ENCODE measurements at regions not wholly inside any gene's neighbourhood (a gene's known extent, or its start where the extent isn't known, plus 50 kb on each side); places are given as distances from the start of the nearest gene placed in this dataset.

DNA sequence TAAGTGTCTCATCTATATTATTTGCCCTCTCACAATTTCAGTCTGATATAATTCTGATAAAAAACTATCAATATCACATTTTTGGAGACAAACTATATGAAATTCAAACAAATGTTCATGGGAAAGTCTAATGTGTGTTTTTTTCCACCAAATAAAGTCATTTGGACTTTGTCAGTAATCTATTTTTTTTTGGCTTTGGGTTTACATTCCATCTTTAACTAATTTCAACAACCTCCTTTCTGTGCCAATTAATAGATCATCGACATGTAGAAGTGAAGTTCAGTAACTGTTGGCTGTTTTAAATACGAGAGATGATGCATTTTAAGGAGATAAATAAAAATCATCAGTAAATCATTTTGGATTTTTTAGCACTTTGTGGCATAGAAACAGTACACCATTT lies 1623.0 kb upstream of the ACVR2A start:
- DNase-seq (ENCODE audit: low read depth in 2 of 3, low spot score in 1 of 3) = no peak

DNA sequence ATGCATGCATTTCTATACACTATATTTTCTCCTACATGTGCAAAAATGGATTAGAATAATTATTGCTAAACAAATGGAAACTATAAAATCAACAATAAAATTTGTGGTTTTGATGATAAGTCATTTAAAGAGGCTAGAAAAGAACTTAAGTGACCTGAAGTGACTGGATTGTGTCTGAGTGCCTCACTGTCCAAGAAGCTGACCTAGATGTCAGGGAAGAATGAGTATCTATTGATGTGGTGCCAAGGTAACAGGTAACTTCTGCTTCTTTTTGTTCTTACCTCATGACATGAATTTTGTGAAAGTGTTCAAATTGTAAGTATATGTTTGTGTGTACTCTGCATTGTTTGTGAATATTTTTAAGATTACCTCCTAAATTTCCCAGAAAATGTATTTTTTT lies 1623.9 kb upstream of the ACVR2A start:
- DNase-seq (ENCODE audit: low read depth in 2 of 3, low spot score in 1 of 3) = no peak

GRCh38 chr2:146214394-146214929 lies 1630.4 kb upstream of the ACVR2A start:
- DNase-seq (ENCODE audit: low read depth in 2 of 3, low spot score in 1 of 3) = no peak

DNA sequence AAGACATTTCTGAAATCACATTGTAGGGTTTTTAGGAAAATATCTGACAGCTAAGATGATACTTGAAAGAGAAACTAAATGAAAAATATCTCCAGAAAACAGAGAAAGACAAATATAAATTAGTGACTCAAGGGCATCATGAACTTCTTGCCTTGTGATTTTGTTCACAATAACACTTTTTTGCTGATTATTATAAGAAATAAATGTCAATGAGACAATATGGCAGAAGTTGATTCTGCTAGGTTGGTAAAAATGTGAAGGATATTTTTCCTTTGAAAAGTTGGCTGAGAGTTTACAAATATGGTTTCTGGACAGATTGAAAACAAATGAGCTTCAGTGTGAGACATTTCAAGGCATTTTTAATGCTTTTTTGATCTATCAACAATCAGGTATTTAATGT lies 1631.2 kb upstream of the ACVR2A start:
- no peak for DNase-seq (ENCODE audit: low read depth in 2 of 3, low spot score in 1 of 3)

DNA sequence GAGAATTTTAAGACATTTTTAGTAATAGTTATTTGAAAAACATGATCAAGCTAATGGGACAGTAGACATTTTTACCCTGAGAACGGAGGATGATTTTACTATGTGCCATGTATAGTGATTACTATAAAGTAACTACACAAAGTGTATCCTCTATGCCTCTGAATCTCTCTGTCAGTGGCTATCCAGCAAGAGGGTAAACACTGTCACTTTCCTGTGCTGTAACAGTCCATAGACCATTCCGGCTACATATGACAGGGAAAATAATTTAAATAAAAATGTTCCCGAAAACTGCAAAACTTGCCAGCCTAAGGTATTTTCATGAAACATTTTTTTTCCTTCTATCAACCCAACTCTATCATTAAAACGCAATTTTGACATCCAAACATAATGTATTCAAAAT lies 1632.2 kb upstream of the ACVR2A start:
- no peak for DNase-seq (ENCODE audit: low read depth in 2 of 3, low spot score in 1 of 3)

DNA sequence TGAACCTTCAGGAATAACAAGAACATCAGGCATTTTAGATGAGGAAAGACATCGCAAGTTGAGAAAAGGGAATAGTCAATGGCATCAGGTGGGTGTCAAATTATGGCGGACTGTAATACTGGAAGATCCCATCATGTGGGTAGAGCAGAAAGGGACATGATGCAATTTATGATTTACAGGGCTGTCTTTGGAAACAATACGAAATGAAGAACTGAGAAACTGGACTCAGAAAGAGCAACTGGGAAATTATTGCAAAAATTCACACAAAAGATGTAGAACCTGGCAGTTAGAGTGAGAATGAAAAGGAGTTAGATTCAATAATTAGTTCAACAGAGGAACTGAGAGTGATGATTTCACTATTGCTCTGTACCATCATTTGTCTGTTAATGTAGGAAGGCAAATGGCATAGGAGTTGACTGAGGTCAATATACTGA lies 1635.0 kb upstream of the ACVR2A start:
- DNase-seq (ENCODE audit: low read depth in 2 of 3, low spot score in 1 of 3) = no peak

- DNase-seq (ENCODE audit: low read depth in 2 of 3, low spot score in 1 of 3) = no peak
Measured at GRCh38 chr2:146207901-146208300, 1636.9 kb upstream of the ACVR2A start.

DNA sequence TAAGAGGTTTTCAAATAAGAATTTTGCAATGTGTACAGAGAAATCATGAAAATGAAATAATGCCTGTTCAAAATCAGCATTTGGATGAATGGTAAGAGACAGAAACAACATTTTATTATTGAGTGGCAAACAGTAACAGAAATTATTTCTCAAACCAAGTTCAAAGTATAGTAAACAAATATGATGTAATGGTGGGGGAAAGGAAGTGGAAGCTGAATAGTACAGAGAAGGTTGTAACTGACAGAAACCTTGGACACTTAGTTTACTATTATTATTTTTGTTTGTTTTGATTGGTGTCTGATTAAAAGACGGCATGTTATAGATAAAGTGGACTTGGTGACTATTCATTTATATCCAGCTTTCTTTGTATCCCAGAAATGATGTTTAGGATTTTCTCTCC lies 1637.4 kb upstream of the ACVR2A start:
- DNase-seq (ENCODE audit: low read depth in 2 of 3, low spot score in 1 of 3) = no peak

- DNase-seq (ENCODE audit: low read depth in 2 of 3, low spot score in 1 of 3) = no peak
Measured at GRCh38 chr2:146203064-146203624, 1641.7 kb upstream of the ACVR2A start.

DNA sequence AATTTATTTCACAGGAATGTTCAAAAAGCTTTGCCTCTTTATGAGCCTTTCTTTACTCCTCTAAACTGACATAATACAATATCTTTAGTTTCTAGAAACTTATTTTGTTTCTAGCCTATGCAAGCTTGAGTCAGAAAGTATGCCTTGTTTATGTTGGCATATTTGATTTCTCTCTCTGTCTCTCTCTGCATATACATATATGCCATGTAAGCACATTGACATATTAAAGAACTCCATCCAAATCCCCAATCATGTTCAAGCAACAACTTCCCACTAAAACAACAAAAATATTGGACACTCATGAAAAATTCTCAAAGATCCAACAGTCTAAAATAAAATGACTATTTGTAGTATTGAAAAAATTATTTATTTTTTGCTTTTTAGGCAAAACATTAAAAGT lies 1651.2 kb upstream of the ACVR2A start:
- DNase-seq (ENCODE audit: low read depth in 2 of 3, low spot score in 1 of 3) = no peak

GRCh38 chr2:146189541-146189940 lies 1655.3 kb upstream of the ACVR2A start:
- no peak for DNase-seq (ENCODE audit: low read depth in 2 of 3, low spot score in 1 of 3)

GRCh38 chr2:146173934-146174333 lies 1654.0 kb upstream of the ZEB2 start:
- no peak for DNase-seq (ENCODE audit: low read depth in 2 of 3, low spot score in 1 of 3)

GRCh38 chr2:146161256-146161882 lies 1641.5 kb upstream of the ZEB2 start:
- DNase-seq (ENCODE audit: low read depth in 2 of 3, low spot score in 1 of 3) = no peak

DNA sequence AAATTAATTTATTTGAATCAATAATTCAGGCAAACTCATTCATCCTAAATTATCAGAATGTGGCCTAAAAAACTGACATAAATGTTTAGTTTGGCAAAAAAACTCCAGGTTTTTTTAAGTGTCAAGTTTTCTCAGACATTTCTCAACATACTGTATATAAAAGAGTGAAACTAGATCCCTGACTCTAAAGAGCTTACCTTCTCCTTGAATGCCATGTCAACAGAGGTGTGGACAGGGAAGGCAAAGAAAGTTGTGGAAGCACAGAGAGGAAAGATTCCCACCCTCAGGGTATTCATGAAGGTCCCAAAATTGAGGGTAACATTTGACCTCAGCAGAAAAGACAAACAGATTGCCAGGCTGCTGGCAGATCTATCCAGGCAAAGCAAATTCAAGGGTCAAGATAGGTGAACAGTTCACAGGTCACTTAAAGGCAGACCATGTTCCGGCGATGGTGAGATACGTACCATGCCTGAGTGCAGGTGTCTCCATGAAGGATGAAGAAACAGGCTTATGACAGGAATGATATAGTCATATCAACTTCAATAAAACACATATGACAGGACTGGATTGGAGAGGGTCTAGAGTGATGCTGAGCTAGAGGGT lies 1638.3 kb upstream of the ZEB2 start:
- DNase-seq (ENCODE audit: low read depth in 2 of 3, low spot score in 1 of 3) = no peak

DNA sequence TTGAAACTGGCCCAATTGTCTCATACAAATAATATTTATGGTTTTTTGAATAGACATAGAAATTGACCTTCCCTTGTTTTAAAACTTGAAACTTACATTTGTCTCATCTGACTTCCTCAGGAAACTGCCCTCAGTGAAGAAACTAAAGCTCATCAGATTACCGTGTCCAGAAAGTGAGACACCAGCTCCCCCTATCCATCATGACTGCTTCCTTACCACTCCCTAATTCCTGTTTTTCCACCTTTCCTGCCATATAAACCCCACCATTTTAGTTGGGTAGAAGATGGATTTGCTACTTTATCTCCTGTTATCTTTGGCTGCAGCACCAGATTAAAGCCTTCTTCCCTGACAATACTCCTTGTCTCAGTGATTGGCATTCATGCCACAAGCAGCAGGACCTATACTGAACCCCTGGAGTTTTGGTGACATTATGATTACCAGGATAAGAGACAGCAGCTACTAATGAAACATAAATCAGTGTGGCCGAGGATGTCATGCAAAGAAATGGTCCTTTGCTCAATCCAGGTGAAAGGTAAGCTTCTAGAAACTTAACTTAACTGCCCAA lies 1627.6 kb upstream of the ZEB2 start:
- no peak for DNase-seq (ENCODE audit: low read depth in 2 of 3, low spot score in 1 of 3)

- DNase-seq (ENCODE audit: low read depth in 2 of 3, low spot score in 1 of 3) = no peak
Measured at GRCh38 chr2:146143971-146144370, 1624.1 kb upstream of the ZEB2 start.

DNA sequence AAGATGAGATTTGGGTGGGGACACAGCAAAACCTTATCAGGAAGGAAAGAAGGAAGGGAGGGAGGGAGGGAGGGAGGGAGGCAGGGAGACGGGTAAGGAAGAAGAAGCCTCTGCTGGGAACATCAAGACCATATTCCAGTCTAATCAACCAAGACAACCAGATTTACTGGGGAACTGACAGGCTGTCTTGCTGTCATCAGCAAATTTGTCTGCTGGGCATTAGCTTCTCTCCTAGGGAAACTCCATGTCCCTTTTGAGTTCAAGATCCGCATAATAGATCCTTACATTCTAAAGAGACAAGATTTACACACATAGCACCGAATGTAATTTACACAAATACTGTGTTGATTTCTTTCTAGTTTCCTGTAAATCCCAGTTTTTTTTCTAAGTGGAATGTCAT lies 1618.9 kb upstream of the ZEB2 start:
- DNase-seq (ENCODE audit: low read depth in 2 of 3, low spot score in 1 of 3) = no peak

GRCh38 chr2:146135245-146135644 lies 1615.3 kb upstream of the ZEB2 start:
- DNase-seq (ENCODE audit: low read depth in 2 of 3, low spot score in 1 of 3) = no peak

DNA sequence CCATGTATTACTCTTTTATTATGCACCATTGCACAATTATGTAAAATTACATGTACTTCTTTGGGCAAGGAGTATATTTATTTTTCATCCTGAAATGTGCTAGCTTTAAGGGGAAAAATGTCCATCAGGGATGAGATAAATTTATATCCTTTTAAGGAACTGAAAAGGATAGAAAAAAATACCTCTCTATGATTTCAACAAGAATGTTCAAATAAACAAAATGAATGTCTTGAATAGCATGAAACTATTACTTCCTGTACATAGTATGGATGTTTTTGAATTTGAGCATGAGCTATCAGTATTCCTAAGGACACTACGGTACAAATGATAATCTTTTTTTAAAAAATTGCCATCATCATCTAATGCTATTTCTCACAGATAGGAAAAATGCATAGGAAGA lies 1611.9 kb upstream of the ZEB2 start:
- no peak for DNase-seq (ENCODE audit: low read depth in 2 of 3, low spot score in 1 of 3)

GRCh38 chr2:146131048-146131447 lies 1611.1 kb upstream of the ZEB2 start:
- no peak for DNase-seq (ENCODE audit: low read depth in 2 of 3, low spot score in 1 of 3)

DNA sequence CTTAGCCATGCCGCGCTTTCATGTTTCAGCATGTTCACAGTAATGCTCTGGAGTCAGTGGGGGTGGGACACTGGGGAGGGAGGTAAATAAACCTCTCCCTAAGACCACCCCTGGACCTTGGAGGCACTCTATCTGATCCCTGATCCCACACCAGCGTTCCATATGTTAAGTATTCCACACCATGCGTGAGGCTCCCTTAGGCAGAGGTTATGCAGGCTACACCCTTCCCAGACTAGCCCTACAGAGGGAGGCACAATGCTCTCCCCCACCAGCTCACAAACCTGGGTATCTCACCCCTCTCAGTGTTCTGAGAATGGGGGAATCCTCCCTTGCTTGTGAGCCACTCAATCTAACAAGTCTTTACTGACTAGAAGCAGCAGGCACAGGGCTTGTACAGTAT lies 1610.4 kb upstream of the ZEB2 start:
- no peak for DNase-seq (ENCODE audit: low read depth in 2 of 3, low spot score in 1 of 3)

GRCh38 chr2:146129231-146129630 lies 1609.3 kb upstream of the ZEB2 start:
- no peak for DNase-seq (ENCODE audit: low read depth in 2 of 3, low spot score in 1 of 3)

Data from stimulated activated CD4-positive, alpha-beta T cell treated with anti-CD3 and anti-CD28 coated beads, Interleukin-12 subunit alpha, Interleukin-12 subunit beta, amount 100 ng/mL, for 48 hours (primary cell).